ENCODE measurements at regions not wholly inside any gene's neighbourhood (a gene's known extent, or its start where the extent isn't known, plus 50 kb on each side); places are given as distances from the start of the nearest gene placed in this dataset.

DNA sequence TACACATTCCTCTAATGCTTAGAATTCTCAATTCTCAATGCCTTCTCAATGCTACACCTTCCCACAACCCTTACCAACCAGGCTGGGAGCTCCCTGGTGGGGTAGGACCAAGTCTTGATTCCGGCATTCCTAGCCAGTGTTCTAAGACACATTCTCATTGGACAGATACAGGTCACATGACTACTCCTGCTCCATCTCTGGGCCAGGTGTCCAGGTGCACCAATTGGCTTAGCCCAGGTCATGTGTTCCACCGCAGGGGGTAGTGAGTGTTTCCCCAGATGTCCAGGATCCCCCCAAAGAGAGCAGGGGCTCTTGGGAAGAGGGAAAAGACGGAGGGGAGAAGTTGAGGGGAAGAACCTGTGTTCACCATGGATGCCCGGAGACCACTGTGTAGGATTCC, 58.7 kb upstream of the MLN start:
- DNase-seq, result no peak

- DNase-seq, result no peak
These were observed 57.9 kb upstream of the MLN start for GRCh38 chr6:33861722-33862121.

GRCh38 chr6:33860706-33861474, 57.1 kb upstream of the MLN start:
- no peak for DNase-seq

- no peak for DNase-seq
These were observed 56.2 kb upstream of the MLN start for GRCh38 chr6:33860006-33860405.

DNA sequence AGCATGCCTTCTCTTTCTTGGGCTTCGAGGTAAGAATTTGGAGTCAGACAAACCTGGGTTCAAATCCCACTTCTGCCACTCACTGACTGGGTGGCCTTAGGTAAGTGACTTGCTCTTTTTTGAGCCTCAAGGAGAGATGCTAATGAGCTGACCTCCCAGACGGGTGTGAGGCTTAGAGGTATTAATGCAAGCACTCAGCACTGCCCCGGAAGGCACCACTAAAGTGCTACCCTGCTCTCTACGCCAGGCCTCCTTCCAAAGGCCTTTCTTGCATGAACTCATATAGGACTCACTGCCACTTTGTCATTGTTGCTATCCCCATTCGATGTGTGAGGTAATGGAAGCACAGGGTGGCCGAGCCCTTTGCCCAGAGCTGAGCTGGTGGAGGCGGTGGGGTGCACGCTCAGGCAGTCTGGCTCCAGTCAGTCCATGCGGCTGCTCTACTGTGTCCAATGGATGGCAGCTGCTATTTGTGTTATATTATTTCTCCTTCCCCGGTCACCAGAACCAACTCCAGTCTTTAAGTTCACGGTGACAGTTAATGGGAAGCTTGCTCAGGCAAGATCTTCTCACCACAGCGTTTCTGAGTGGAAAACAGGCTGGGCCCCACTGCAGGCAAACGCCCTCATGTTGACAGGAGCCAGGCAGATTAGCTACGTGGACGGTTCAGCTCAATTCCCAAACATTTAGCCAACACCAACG, 55.2 kb upstream of the MLN start:
- DNase-seq, result no peak

DNA sequence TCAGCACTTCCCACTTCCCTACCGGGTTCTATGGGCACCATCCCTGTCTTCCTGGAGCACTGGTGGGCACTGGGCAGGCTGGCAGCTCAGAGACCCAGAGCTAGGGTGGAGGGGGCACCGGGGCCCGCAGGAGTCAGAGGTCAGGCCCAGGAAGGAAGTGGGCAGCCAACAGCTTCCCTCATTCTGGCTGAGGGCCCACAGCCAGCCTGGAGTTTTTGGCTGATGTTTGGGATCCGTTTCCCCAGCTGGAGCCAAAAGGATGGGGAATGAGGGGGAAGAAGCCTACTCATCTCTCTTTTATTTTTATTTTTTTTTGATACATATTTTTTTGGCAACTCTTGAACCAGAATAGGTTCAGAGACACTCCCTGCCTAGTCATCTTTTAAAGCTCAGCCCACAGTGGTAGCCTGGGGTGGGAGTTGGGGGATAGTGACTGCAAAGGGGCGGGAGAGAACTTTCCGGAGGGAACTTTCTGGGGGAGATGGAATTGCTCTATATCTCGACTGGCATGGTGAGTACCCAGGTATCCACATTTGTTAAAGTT, 54.2 kb upstream of the MLN start:
- DNase-seq, result no peak

DNA sequence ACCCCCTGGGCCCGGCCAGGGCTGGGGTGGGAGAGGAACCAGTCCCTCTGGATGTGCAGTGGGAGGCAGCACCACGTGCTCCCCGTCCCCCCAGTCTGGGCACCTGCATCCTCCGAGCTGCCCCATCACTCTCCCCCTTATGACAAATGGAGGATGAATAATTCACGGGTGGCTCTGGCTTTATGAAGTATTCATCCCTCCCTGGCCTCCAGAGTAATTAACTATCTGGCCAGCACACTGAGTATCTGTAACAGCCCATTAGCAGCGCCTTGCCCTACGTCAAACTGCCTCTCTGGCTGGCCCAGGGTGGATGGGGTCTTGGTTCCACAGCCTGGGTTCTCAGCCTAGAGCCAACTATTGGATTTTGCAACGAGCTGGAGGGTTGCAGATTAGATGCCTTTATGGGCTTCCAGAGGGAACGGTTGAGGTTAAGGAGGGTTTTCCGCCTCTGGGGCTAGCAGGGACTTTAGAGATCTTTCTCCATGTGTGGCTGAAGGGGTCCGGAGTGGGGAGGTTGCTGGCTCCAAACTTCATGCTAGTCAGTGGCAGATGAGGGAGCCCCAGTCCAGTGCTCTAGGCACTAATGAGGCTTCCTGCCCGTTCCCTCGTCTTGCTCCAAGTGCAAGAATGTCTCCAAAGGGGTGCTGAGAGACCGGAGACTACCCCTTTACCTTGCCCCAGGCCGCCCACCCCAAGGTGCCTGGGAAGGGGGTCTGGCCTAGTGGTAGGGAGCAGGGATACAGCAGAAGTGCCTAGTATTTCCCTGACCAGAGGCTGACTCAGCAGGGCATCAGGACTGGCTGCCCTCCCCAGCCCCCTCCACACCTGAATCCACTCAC, 53.5 kb upstream of the MLN start:
- no peak for DNase-seq

DNA sequence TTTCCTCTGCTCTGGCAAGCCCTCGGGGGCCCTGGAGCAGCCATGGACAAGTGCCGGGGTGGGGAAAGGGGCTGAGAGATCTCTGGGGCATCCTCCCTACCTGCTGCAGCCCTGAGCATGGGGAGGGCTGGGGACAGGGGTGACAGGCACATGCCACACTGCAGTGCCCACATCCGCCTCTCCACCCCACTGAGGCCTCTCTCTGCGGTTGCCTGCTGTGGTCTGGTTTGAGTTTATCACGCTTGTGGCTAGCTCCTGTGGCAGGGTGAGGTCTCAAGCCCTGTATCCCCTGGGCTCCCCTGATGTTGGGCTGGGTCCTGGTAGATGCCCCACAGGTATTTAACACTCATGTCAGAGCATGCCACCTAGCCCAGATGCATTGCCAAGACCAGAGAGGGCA, 52.9 kb upstream of the MLN start:
- DNase-seq, result peak; percentile 83

DNA sequence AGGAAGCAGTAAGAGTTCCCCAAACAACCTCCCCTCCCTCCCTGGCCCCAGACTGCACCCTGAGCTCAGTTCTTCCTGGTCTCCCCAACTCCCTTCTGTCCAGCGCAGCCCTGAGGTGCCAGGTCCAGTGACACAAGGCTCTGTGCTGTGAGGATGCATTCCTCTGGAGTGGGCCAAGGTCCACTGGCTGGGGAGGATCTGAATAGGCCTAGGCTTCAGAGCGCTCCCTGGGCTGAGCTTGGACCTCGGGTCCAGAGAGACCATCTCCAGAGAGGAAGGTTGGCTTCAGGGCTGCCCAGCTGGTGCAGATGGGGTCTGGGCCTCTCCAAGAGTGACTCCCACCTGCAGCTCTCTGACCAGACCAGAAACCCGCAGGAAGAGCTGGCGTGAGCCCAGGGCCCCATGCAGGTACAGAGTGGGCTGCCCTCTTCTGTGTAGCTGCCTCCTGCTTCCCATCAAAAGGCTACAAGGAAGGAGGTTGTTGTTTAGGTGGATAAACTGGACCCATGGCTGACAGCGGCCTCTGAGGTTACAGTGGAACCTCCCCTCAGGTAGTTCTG, 52.3 kb upstream of the MLN start:
- DNase-seq, result no peak

DNA sequence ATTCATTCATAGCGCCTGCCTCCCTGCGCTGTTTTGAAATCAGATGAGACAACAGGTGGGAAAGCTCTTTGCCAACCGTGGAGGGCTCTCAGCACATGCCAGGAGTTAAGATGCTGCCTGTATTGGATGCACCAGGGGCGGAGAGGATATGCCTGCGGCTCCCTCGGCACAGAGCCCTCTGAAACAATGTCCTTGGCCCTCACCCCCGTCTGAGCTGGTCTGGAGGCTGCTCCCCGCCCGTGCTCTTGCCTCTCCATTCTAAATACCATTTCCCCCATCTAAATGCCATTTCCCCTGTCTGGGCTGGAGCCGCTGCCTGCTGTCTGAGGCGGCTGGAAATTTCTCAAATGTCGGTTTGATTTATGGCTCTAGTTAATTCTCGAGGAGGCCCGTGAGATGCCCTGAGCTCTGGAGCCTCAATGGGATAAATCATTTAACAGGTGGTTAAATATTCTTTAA, 50.8 kb upstream of the MLN start:
- DNase-seq, result no peak

DNA sequence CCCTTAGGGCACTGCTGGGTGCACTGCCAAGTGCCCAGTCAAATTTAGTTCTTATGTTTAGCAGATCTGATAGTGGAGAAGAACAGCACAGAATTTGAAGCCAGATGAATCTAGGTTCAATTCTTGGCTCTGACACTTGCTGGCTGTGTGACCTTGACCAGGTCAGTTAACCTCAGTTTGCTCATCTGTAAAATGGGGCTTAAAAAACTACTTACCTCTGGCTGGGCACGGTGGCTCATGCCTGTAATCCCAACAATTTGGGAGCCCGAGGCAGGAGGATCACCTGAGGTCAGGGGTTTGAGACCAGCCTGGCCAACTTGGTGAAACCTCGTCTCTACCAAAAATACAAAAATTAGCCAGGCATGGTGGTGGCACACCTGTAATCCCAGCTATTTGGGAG, 49.9 kb upstream of the MLN start:
- no peak for DNase-seq
